Activated naive CD8-positive, alpha-beta T cell treated with anti-CD3 and anti-CD28 coated beads, Interleukin-2, amount 50 U/mL, for 24 hours (primary cell): ENCODE measurements at regions not wholly inside any gene's neighbourhood (a gene's known extent, or its start where the extent isn't known, plus 50 kb on each side); places are given as distances from the start of the nearest gene placed in this dataset.
"Not testable (repeated sequence)": the region's sequence is repeated elsewhere in the genome, so short reads cannot be mapped to it uniquely, and the experiment has no call there.

Source experiments
- ATAC-seq: fragments of 150-1000 bp; cut with Tn5 transposase; one replicate; pipeline ENCODE4 v1.10.0; 2021
- DNase-seq: peaks from one replicate; pipeline ENCODE4 v3.0.0; 2021
- H3K27ac Mint-ChIP-seq: one replicate; pipeline ENCODE4 v1.8.0; 2021; ENCODE audit warnings: mild to moderate bottlenecking, mixed read lengths
- H3K27me3 Mint-ChIP-seq: one replicate; pipeline ENCODE4 v1.8.0; 2021; ENCODE audit warnings: mixed read lengths
- H3K36me3 Mint-ChIP-seq: one replicate; pipeline ENCODE4 v1.8.0; 2021; ENCODE audit warnings: low read depth, mixed read lengths
- H3K4me1 Mint-ChIP-seq: one replicate; pipeline ENCODE4 v1.8.0; 2021; ENCODE audit warnings: mixed read lengths
- H3K4me3 Mint-ChIP-seq: one replicate; pipeline ENCODE4 v1.8.0; 2021; ENCODE audit warnings: mild to moderate bottlenecking, moderate library complexity, mixed read lengths
- H3K9me3 Mint-ChIP-seq: one replicate; pipeline ENCODE4 v1.8.0; 2021; ENCODE audit warnings: mixed read lengths

DNA sequence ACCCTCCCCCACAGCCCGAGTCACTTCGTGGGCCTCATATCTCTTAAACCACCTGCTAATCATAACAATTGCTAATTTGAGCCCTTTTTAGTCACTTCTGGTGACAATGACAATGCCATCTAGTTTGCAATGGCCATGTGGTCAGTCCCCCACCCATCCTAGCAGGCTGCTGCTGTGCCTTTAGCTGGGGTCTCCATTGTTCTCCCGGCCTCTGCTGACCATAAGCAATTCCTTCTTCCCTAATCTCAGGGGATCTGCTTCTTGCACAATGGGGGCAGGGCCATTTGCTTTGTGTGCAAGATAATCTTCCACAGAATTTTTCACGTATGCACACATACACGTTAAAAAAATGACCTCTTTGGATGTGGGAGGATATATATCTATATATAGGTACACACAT is 406.1 kb upstream of the ONECUT1 start:
- Mint-ChIP-seq H3K9me3 (peaks cover 9% of the 10 kb centered on the region), H3K27ac (no peak overlapping the region), H3K36me3 (no peaks in the 10 kb centered on the region), H3K4me3 (no peak overlapping the region), H3K27me3 (peaks cover 12% of the 10 kb centered on the region), H3K4me1 (peaks cover 2% of the 10 kb centered on the region)
- ATAC-seq (no peak), DNase-seq (no peak)

DNA sequence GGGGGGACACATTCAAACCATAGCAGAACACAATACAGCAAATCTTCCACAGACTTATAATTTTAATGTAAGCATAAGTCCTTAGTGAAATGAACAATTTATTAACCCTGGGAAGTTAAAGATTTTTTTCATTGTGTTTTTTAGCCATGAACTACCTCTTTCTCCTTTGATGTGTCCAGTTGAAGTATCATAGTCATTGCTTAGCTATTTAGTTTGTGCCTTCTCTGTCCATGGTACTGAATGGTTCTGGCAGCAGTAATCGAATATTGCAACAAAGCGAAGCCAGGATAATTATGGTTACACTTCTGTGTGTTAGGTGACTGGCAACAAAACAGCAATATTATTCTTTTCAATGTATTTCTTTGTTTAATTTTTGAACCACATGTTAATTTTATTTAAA is 403.0 kb upstream of the ONECUT1 start:
- Mint-ChIP-seq H3K36me3 (no peaks in the 10 kb centered on the region), H3K27me3 (peaks cover 4% of the 10 kb centered on the region), H3K4me3 (no peak overlapping the region), H3K9me3 (peaks cover 12% of the 10 kb centered on the region), H3K4me1 (peaks cover 2% of the 10 kb centered on the region), H3K27ac (no peak overlapping the region)
- DNase-seq (no peak), ATAC-seq (no peak)

DNA sequence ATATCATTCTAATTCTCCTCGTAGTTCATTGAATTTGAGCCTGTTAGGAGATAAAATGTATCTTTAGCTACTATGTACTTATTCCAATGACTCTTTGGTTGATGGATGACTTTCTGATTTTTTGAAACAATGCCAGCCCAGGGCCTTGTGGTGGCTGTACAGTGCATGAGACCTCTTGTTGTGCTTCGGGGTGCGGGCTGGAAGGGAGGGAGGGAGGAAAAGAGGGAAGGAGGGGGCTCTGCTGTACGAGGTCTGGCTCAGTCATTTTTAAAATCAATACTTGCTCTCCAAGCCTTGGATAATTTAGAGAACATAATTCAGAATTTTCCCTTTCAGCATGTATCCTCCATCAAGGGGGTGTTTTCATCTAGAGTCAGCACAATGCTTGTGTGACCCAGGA is 399.7 kb upstream of the ONECUT1 start:
- DNase-seq, result no peak
- Mint-ChIP-seq H3K4me3 (no peak overlapping the region), H3K27me3 (no peaks in the 10 kb centered on the region), H3K27ac (no peak overlapping the region), H3K9me3 (peaks cover 16% of the 10 kb centered on the region), H3K36me3 (no peaks in the 10 kb centered on the region), H3K4me1 (no peaks in the 10 kb centered on the region)
- no peak for ATAC-seq

DNA sequence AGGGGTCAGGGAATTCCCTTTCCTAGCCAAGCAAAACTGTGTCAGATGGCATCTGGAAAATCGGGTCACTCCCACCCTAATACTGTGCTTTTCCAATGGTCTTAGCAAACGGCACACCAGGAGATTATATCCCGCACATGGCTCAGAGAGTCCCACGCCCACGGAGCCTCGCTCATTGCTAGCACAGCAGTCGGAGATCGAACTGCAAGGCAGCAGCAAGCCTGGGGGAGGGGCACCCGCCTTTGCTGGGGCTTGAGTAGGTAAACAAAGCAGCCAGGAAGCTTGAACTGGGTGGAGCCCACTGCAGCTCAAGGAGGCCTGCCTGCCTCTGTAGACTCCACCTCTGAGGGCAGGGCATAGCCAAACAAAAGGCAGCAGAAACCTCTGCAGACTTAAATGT is 393.3 kb upstream of the ONECUT1 start:
- not testable (repeated sequence) for H3K27ac Mint-ChIP-seq, H3K4me1 Mint-ChIP-seq, H3K27me3 Mint-ChIP-seq, DNase-seq, H3K4me3 Mint-ChIP-seq, H3K36me3 Mint-ChIP-seq, ATAC-seq, H3K9me3 Mint-ChIP-seq

DNA sequence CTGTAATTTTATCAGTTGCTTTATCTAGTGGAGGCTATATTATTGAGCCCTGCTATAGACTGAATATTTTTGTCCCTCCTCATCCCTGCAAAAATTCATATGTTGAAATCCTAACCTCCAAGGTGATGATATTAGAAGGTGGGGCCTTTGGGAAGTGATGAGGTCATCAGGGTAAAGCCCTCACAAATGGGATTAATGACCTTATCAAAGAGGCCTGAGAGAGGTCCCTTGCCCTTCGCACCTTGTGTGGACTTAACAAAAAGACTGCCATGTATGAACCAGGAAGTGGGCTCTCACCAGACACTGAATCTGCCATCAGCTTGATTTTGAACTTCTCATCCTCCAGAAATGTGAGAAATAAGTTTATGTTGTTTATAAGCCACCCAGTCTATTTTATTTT is 381.4 kb upstream of the ONECUT1 start:
- no peaks in the 10 kb centered on the region for H3K9me3 Mint-ChIP-seq
- no peak overlapping the region for H3K27ac Mint-ChIP-seq
- no peak overlapping the region for H3K4me3 Mint-ChIP-seq
- H3K36me3 Mint-ChIP-seq, result no peaks in the 10 kb centered on the region
- ATAC-seq (no peak), DNase-seq (no peak)
- no peaks in the 10 kb centered on the region for H3K27me3 Mint-ChIP-seq
- H3K4me1 Mint-ChIP-seq, result no peaks in the 10 kb centered on the region

DNA sequence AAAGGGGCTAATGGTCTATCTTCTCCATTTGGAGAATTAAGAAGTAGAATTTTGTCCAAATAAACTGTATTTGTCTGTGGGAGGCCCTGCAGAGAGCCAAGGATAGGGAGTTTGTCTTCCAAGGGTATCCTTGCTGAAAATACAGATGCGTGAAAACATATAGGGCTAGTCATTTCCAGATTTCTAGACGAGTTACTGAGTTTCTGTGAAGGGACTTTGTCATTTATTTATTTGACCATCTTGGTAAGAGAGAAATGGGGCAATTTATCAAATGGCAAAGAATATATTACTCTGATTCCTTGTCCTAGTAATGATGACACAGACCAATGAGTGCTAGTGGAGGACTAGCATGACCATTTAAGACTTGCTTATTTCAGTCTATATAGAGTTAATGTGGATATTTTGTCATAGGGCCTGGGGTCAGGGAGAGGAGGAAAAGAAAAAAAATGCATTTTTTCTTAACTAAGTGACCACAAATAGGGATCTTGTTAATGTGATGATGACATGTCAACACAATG is 376.6 kb upstream of the ONECUT1 start:
- Mint-ChIP-seq H3K4me1 (no peaks in the 10 kb centered on the region), H3K27me3 (no peaks in the 10 kb centered on the region), H3K27ac (no peak overlapping the region), H3K36me3 (no peaks in the 10 kb centered on the region), H3K4me3 (no peak overlapping the region), H3K9me3 (no peaks in the 10 kb centered on the region)
- DNase-seq, result no peak
- ATAC-seq, result no peak

DNA sequence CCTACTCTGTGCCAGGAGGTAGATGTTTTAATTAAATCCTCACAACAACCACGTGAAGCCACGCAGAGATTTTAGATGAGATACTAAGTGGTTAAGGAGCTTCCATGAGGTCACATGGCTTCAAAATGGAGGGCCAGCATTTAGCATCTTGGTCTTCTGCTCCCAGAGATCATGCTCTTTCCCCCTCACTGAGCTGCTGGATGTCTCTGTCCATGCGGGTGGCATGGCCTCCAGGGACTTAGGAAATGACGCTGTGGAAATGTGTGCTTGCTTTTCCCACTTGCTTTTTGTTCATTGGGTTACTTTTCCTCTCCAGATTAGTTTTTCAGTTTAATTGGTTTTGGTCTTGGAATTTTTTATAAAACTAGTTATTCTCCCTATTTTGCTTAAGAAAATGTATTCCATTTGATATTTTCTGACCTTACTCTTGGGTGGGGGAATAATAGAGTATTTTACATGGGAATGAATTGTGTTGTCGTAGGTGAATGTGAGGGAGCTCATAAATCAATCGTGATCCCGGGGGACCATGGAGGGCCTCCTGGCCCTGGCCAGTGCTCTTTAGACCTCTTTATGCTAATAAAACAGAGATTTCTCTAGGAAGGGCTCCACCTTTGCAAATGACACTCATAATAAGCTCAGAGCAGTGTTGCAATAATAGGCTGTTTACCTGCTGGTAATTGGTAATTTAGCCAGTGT is 376.0 kb upstream of the ONECUT1 start:
- Mint-ChIP-seq H3K27me3 (no peaks in the 10 kb centered on the region), H3K36me3 (no peaks in the 10 kb centered on the region), H3K9me3 (no peaks in the 10 kb centered on the region), H3K27ac (no peak overlapping the region), H3K4me1 (no peaks in the 10 kb centered on the region), H3K4me3 (no peak overlapping the region)
- ATAC-seq (no peak), DNase-seq (no peak)

DNA sequence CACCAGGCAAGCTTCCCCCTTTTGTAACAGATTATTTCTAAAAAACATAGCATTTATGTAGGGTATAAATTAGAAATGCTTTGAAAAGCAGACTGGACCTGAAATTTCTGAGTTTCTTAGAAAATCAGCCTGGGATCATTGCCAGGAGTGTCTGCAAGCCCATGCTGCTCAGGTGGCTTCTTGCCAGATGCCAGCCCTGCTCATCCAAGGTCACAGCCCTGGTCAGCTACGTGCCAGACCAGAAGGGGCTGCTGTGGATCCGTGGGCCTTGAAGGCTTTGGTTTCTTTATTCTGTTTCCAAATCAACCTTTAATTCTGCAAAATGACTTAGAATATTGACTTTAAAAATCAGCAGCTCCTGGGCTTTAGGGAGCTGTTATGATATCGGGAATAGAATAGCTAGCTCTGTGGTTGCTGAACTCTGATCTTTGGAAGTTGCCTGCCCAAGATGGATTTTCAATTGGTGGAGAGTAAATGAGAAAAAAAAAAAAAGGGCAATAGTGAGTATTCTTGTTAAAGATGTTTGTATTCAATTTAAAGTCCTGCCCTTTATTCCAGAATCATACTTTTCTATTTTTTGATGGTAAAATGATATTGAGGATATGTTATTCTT is 370.1 kb upstream of the ONECUT1 start:
- H3K4me3 Mint-ChIP-seq, result no peak overlapping the region
- ATAC-seq (no peak), DNase-seq (no peak)
- H3K36me3 Mint-ChIP-seq, result no peaks in the 10 kb centered on the region
- H3K9me3 Mint-ChIP-seq, result no peaks in the 10 kb centered on the region
- no peak overlapping the region for H3K27ac Mint-ChIP-seq
- H3K4me1 Mint-ChIP-seq, result no peaks in the 10 kb centered on the region
- peaks cover 3% of the 10 kb centered on the region for H3K27me3 Mint-ChIP-seq

DNA sequence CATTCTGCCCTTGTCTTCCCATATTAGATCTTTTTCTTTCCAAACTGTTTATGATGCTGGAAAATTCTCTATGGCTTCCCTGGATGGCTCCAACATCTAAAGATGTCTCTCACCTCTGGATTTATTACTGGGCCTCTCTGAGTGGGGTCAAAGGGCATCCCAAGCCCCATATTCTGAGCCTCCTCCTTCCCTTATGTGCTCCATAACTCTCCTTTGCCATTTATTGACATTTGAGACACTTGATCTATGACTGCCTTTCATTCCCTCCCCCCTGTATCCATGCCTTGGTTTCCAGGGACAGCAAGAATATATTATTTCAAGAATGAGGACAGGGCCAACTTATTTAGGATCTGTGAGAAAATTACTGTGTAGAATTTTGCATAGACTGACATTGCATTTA is 369.3 kb upstream of the ONECUT1 start:
- H3K27ac Mint-ChIP-seq, result no peak overlapping the region
- DNase-seq, result no peak
- H3K4me1 Mint-ChIP-seq, result no peaks in the 10 kb centered on the region
- H3K27me3 Mint-ChIP-seq, result peaks cover 3% of the 10 kb centered on the region
- no peaks in the 10 kb centered on the region for H3K36me3 Mint-ChIP-seq
- no peak for ATAC-seq
- no peaks in the 10 kb centered on the region for H3K9me3 Mint-ChIP-seq
- H3K4me3 Mint-ChIP-seq, result no peak overlapping the region

DNA sequence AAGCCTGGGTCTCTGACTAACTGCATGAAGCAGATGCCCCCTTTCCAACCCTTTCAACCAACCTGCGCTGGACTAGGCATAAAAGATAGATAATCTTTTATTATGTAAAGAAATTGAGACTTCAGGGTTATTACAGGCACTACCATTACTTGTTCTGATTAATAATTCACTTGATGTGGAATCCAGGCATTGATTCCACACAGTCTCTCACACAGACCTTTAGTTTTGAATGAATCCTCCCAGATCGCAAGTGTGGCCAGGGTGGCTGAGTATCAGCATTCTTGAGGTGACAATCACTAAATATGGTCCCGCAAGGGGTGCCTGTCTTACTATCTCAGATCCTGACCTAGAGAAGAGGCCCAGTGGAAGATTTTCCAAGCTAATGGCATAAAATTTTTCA is 368.9 kb upstream of the ONECUT1 start:
- no peak for ATAC-seq
- no peak overlapping the region for H3K27ac Mint-ChIP-seq

DNA sequence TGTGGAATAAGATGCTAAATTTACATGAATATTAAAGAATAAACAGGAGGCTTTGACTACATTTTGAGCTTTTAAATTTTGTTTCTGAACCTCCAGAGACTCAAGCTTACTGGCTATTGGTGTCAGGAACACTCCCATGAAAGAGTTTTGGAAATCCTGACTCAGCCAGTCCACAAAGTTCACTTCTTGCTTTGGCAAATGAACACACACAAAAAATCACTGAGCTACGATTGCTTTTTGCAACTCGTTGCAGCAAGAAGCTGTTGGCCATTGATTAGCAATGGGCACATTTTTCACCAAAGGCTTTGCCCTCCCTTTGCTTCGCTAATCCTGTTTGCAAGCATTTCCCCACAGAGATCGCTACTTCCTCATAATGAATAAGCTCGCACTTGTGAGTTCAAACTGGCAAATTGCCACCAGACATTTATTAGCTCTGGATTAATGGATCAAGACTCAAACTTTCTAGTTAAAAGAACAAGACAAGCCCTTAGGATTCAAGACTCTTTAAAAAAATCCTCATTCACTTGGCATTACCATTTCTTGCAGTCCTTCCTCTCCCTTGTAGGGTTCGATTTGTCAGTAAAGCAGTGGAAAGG is 343.2 kb upstream of the ONECUT1 start:
- no peaks in the 10 kb centered on the region for H3K9me3 Mint-ChIP-seq
- DNase-seq, result no peak
- no peak overlapping the region for H3K27ac Mint-ChIP-seq
- H3K36me3 Mint-ChIP-seq, result no peaks in the 10 kb centered on the region
- no peaks in the 10 kb centered on the region for H3K4me1 Mint-ChIP-seq
- no peak overlapping the region for H3K4me3 Mint-ChIP-seq
- ATAC-seq, result no peak
- no peaks in the 10 kb centered on the region for H3K27me3 Mint-ChIP-seq

More for the DNA sequence above, 368.9 kb upstream of the ONECUT1 start:
- Mint-ChIP-seq H3K36me3 (no peaks in the 10 kb centered on the region), H3K4me1 (no peaks in the 10 kb centered on the region), H3K9me3 (no peaks in the 10 kb centered on the region), H3K4me3 (no peak overlapping the region), H3K27me3 (peaks cover 3% of the 10 kb centered on the region)
- DNase-seq, result no peak

DNA sequence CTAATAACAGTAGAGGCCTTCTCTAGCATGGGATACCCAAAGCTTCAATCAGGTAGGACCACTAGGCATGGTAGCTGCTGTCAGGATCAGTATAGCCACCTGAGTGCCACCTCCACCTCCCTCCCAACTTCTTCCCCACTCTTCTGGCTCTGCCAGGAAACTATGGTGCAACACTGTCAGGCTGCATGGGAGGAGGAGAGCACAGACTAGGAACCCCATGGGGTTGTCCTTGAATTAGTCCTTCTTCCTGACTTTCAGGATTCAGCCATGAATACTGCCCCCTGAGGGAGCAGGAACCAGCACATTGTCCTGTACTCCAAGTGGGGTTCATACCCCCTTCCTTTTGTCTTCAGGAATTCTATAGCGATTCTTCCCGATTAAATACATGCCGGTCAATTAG is 340.8 kb upstream of the ONECUT1 start:
- Mint-ChIP-seq H3K27ac (no peak overlapping the region), H3K9me3 (no peaks in the 10 kb centered on the region), H3K4me1 (no peaks in the 10 kb centered on the region), H3K36me3 (no peaks in the 10 kb centered on the region), H3K27me3 (no peaks in the 10 kb centered on the region), H3K4me3 (no peak overlapping the region)
- DNase-seq (no peak), ATAC-seq (no peak)

DNA sequence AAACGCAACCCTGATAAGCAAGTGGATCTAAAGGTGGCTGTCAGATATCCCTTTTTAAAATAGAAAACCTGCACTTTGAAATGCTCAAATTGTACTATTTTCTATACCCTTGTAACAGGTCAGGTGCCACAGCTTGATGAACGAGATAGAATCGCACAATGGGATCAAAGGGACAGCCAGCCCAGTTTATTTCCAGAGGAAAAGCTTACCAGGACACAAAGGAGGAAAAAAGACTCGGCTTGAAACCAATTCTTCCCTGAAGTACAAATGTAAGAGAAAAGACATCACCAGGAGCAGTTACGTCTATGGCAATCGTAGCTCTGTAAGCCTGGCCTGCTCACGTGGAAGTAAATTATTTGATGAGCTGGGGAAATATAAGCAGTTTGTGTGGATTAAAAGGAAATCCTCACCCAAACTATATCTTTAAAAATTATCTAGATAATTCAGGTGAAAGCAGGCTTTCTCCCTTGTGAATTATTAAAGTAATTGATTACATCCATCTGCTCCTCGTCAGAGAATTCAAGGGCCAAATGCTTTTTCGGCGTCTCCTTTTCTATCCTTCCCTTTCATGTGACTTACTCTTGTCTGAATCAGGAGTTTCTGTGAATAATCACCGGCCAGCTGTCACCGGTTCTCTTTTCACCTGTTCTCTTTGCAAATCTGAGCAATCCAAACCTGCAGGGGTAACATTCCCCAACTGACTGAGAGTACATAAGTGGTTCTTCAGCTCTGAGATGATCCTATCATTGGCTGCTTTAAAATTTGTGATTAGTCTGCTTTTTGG is 339.2 kb upstream of the ONECUT1 start:
- Mint-ChIP-seq H3K36me3 (no peaks in the 10 kb centered on the region), H3K4me1 (no peaks in the 10 kb centered on the region), H3K9me3 (no peaks in the 10 kb centered on the region), H3K27me3 (no peaks in the 10 kb centered on the region), H3K4me3 (no peak overlapping the region), H3K27ac (no peak overlapping the region)
- DNase-seq, result no peak
- ATAC-seq, result no peak

DNA sequence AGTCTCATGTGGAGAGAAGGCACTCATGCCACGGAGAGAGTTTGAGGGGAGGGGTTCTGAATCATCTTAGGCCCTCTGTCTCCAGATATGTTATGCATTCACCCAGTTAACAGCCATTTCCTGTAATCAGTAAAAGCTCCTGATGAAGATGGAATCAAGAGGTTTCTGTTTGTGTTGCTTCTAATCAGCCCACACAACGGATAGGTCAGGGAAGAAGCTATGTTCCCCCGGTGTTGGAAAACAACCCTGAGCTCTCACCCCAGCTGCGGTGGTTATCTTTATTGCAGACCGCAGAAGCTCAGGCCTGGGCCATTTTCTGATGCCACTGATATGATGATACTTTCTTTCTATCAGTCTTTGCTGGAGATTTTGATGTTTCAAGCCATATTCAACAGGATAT is 338.5 kb upstream of the ONECUT1 start:
- no peaks in the 10 kb centered on the region for H3K27me3 Mint-ChIP-seq
- no peak overlapping the region for H3K27ac Mint-ChIP-seq
- H3K4me3 Mint-ChIP-seq, result no peak overlapping the region
- no peaks in the 10 kb centered on the region for H3K4me1 Mint-ChIP-seq
- no peak for DNase-seq
- H3K9me3 Mint-ChIP-seq, result no peaks in the 10 kb centered on the region
- H3K36me3 Mint-ChIP-seq, result no peaks in the 10 kb centered on the region
- ATAC-seq, result no peak

DNA sequence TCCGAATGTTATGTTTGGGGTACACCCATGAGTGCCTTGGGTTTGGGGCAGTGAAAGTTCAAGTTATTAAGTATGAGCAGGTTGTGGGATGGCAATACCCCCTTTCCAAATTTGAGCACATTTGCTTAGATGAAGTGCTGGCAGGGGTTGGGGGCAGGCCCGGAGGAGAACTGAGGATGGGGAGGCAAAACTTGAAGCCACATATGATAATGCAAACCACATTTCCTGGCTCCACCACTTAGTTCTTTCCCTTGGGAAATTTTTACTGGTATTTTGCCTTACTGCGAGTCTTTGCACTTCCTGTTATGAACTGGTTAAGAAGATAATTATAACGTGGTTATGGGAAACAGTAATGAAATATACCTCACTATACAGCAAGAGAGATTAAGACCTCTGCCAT is 336.0 kb upstream of the ONECUT1 start:
- no peaks in the 10 kb centered on the region for H3K36me3 Mint-ChIP-seq
- no peak overlapping the region for H3K27ac Mint-ChIP-seq
- H3K9me3 Mint-ChIP-seq, result no peaks in the 10 kb centered on the region
- no peak for DNase-seq
- no peak overlapping the region for H3K4me3 Mint-ChIP-seq
- H3K27me3 Mint-ChIP-seq, result no peaks in the 10 kb centered on the region
- no peak for ATAC-seq
- H3K4me1 Mint-ChIP-seq, result no peaks in the 10 kb centered on the region
